ENCODE measurements at regions not wholly inside any gene's neighbourhood (a gene's known extent, or its start where the extent isn't known, plus 50 kb on each side); places are given as distances from the start of the nearest gene placed in this dataset.

GRCh38 chr10:33521904-33522303, 187.4 kb upstream of the NRP1 start (continued):
- TF ChIP-seq YY1 (IDR thresholded peaks at IDR 0.05; ENCODE audit: low read depth, low read length) (no peak), BRCA1 (IDR thresholded peaks at IDR 0.05; ENCODE audit: low read depth, low read length) (no peak), GTF2F1 (IDR thresholded peaks at IDR 0.05; ENCODE audit: borderline replicate concordance, low read depth, low read length) (no peak), TCF12 (IDR thresholded peaks at IDR 0.05; ENCODE audit: low read depth, low read length) (no peak)

Data from H1 (cell line).